ENCODE measurements at regions not wholly inside any gene's neighbourhood (a gene's known extent, or its start where the extent isn't known, plus 50 kb on each side); places are given as distances from the start of the nearest gene placed in this dataset.
"Not testable (repeated sequence)": the region's sequence is repeated elsewhere in the genome, so short reads cannot be mapped to it uniquely, and the experiment has no call there.

DNA sequence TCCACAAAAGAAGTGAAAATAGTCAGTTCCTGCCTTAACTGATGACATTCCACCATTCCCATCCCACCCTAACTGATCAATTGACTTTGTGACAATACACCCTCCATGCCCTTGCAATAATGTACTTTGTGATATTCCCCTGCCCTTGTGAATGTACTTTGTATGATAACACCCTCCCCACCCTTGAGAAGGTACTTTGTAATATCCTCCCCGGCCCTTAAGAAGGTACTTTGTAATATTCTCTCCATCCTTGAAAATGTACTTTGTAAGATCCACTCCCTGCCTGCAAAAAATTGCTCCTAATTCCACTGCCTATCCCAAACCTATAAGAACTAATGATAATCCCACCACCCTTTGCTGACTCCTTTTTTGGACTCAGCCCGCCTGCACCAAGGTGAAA, 771.3 kb downstream of the TENT5A start:
- TF ChIP-seq, protein P1, sequence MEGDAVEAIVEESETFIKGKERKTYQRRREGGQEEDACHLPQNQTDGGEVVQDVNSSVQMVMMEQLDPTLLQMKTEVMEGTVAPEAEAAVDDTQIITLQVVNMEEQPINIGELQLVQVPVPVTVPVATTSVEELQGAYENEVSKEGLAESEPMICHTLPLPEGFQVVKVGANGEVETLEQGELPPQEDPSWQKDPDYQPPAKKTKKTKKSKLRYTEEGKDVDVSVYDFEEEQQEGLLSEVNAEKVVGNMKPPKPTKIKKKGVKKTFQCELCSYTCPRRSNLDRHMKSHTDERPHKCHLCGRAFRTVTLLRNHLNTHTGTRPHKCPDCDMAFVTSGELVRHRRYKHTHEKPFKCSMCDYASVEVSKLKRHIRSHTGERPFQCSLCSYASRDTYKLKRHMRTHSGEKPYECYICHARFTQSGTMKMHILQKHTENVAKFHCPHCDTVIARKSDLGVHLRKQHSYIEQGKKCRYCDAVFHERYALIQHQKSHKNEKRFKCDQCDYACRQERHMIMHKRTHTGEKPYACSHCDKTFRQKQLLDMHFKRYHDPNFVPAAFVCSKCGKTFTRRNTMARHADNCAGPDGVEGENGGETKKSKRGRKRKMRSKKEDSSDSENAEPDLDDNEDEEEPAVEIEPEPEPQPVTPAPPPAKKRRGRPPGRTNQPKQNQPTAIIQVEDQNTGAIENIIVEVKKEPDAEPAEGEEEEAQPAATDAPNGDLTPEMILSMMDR (IDR thresholded peaks at IDR 0.05; ENCODE audit: low read depth, low read length) = not testable (repeated sequence)
- TF ChIP-seq POLR2A (IDR thresholded peaks at IDR 0.05; ENCODE audit: extremely low read depth, insufficient read length); MYC (IDR thresholded peaks at IDR 0.05; ENCODE audit: low read depth, low read length): not testable (repeated sequence)
- TF ChIP-seq, protein P2, sequence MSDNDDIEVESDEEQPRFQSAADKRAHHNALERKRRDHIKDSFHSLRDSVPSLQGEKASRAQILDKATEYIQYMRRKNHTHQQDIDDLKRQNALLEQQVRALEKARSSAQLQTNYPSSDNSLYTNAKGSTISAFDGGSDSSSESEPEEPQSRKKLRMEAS (IDR thresholded peaks at IDR 0.05; ENCODE audit: low read depth, low read length) = not testable (repeated sequence)

Measured in NB4 (cell line).